Right lobe of liver (tissue), 4 donors: ENCODE measurements at regions not wholly inside any gene's neighbourhood (a gene's known extent, or its start where the extent isn't known, plus 50 kb on each side); places are given as distances from the start of the nearest gene placed in this dataset.

ENCODE experiments used
- CTCF ChIP-seq, 4 donors: fragments of 200-600 bp in 3 of 4; fragments of 450-650 bp in 1 of 4; IDR thresholded peaks; one replicate each; pipeline versions ENCODE4 v1.5.1 to v1.8.0; 2016 to 2022; ENCODE audit warnings: antibody characterized with exemption in 4 of 4, mild to moderate bottlenecking in 2 of 4
- POLR2A ChIP-seq: fragments of 450-650 bp; IDR thresholded peaks from one replicate; pipeline ENCODE4 v1.6.1; 2017; ENCODE audit warnings: antibody characterized with exemption, mild to moderate bottlenecking
- donor health status: DM: no; HTN: no; CAD: no.
- donor health status: DM: no; HTN: no; CAD: no.
- donor health status: DM: no; HTN: yes; CAD: no.

- TF ChIP-seq POLR2A (no peak), CTCF (IDR thresholded peaks at IDR 0.05) (no peak)
Measured at GRCh38 chr12:31220061-31220460, 105.9 kb downstream of the SINHCAF start.
